GM12878 (cell line): ENCODE measurements at regions not wholly inside any gene's neighbourhood (a gene's known extent, or its start where the extent isn't known, plus 50 kb on each side); places are given as distances from the start of the nearest gene placed in this dataset.

ENCODE experiments used
- ATAC-seq: fragments of 200-7000 bp; cut with Tn5 transposase; 3 replicates; pipeline ENCODE4 v1.9.1; 2020; ENCODE audit warnings: mild to moderate bottlenecking, moderate library complexity
- BruUV-seq: library from RNA; stranded (reverse); fragments of 400-500 nt; replicated peaks from 2 replicates; lab custom pipeline; 2021; lab: Mats Ljungman, UMichigan
- CTCF ChIA-PET: fragments of 300-600 bp; sonication (Branson Sonifier 250); formaldehyde crosslinking; extraction: SDS; loops from one replicate; lab custom pipeline; 2021; ENCODE audit warnings: inconsistent platforms; lab: Yijun Ruan, JAX
- POLR2A ChIA-PET: fragments of 350-600 bp; formaldehyde crosslinking; extraction: SDS; loops from one replicate; lab custom pipeline; 2021; ENCODE audit warnings: inconsistent platforms; lab: Charles Lee
- RAD21 ChIA-PET: fragments of 300-600 bp; sonication (Branson Sonifier 250); formaldehyde crosslinking; loops from one replicate; lab custom pipeline; 2023; ENCODE audit warnings: antibody characterized with exemption; ENCODE audit not compliant: unreplicated experiment; lab: Charles Lee
- SMC1A ChIA-PET: fragments of 300-600 bp; sonication (Branson Sonifier 250); formaldehyde crosslinking; loops from one replicate; lab custom pipeline; 2023; ENCODE audit not compliant: unreplicated experiment, uncharacterized antibody; lab: Charles Lee
- DNase-seq: peaks from one replicate; pipeline ENCODE4 v3.0.0-alpha.2; 2011; ENCODE audit warnings: low read depth, low spot score
- FAIRE-seq: peaks from 3 replicates; lab custom pipeline; 2011; peaks lifted over from hg19 to GRCh38; lab: Jason Lieb, UNC
- H2AFZ ChIP-seq: 2 replicates; pipeline ENCODE4 v1.6.0; 2011; ENCODE audit warnings: low read depth, low read length, control low read depth; ENCODE audit not compliant: control insufficient read depth
- H3K27ac ChIP-seq: 2 replicates; pipeline ENCODE4 v1.5.1; 2011; ENCODE audit warnings: control low read depth; ENCODE audit not compliant: control insufficient read depth, insufficient read depth
- H3K27me3 ChIP-seq, 2 experiments: replicated peaks in 1 of 2; 2 replicates each; pipeline versions ENCODE4 v1.6.0 to v1.6.1; 2011; ENCODE audit warnings: low read length in 1 of 2; ENCODE audit not compliant: control insufficient read depth in 2 of 2, insufficient read depth in 2 of 2
- H3K36me3 ChIP-seq, 2 experiments: 2 replicates each; pipeline ENCODE4 v1.5.1; 2011; ENCODE audit warnings: low read length in 1 of 2; ENCODE audit not compliant: control insufficient read depth in 2 of 2, insufficient read depth in 2 of 2
- H3K4me1 ChIP-seq: 2 replicates; pipeline ENCODE4 v1.6.1; 2011; ENCODE audit warnings: mild to moderate bottlenecking, low read length, moderate library complexity, mixed read lengths; ENCODE audit not compliant: control insufficient read depth, insufficient read depth
- H3K4me2 ChIP-seq: 2 replicates; pipeline ENCODE4 v1.6.0; 2011; ENCODE audit warnings: control low read depth; ENCODE audit not compliant: control insufficient read depth, insufficient read depth
- H3K4me3 ChIP-seq: fragments of 200-600 bp; sonication (generic); 2 replicates; pipeline ENCODE4 v1.5.1; 2016
- H3K79me2 ChIP-seq: 2 replicates; pipeline ENCODE4 v1.6.0; 2011; ENCODE audit warnings: low read length; ENCODE audit not compliant: control insufficient read depth, insufficient read depth
- H3K9ac ChIP-seq: 2 replicates; pipeline ENCODE4 v1.8.0; 2011; ENCODE audit warnings: low read length, control low read depth, mixed read lengths; ENCODE audit not compliant: control insufficient read depth, insufficient read depth
- H3K9me3 ChIP-seq: replicated peaks from 3 replicates; pipeline ENCODE4 v1.5.1; 2011; ENCODE audit warnings: mild to moderate bottlenecking, low read length; ENCODE audit not compliant: control insufficient read depth, insufficient read depth
- H4K20me1 ChIP-seq: 2 replicates; pipeline ENCODE4 v1.6.0; 2011; ENCODE audit not compliant: control insufficient read depth, insufficient read depth
- BMI1 ChIP-seq: fragments of 450-650 bp; IDR thresholded peaks from 2 replicates; pipeline ENCODE4 v1.6.1; 2016; ENCODE audit warnings: mild to moderate bottlenecking, moderate library complexity, borderline replicate concordance
- CBX5 ChIP-seq: sonication (generic); IDR thresholded peaks from 2 replicates; pipeline ENCODE4 v1.6.1; 2016; ENCODE audit warnings: low read depth, moderate library complexity, mild to moderate bottlenecking, inconsistent platforms
- E2F4 ChIP-seq: IDR thresholded peaks from 2 replicates; pipeline ENCODE4 v1.6.1; 2012; ENCODE audit warnings: low read depth, low read length, improper control_type of control experiment
- FOS ChIP-seq: IDR thresholded peaks from 3 replicates; pipeline ENCODE4 v1.6.1; 2011; ENCODE audit warnings: borderline replicate concordance; ENCODE audit not compliant: insufficient read length; ENCODE audit errors: extremely low read depth
- IKZF1 ChIP-seq: fragments of 450-650 bp; conservative IDR thresholded peaks from 2 replicates; pipeline ENCODE4 v1.6.1; 2017; ENCODE audit warnings: antibody characterized with exemption, mild to moderate bottlenecking
- NR2F1 ChIP-seq: fragments of 450-650 bp; conservative IDR thresholded peaks from 2 replicates; pipeline ENCODE4 v1.6.1; 2017; ENCODE audit warnings: mild to moderate bottlenecking
- PML ChIP-seq: IDR thresholded peaks from 2 replicates; pipeline ENCODE4 v1.6.1; 2012; ENCODE audit warnings: low read length, inconsistent platforms
- USF2 ChIP-seq: IDR thresholded peaks from 2 replicates; pipeline ENCODE4 v1.6.1; 2011; ENCODE audit warnings: low read depth, low read length, improper control_type of control experiment, borderline replicate concordance
- WRNIP1 ChIP-seq: IDR thresholded peaks from 2 replicates; pipeline ENCODE4 v1.6.1; 2011; ENCODE audit warnings: low read depth, low read length, improper control_type of control experiment, borderline replicate concordance
- ZNF592 ChIP-seq: fragments of 450-650 bp; IDR thresholded peaks from 2 replicates; pipeline ENCODE4 v1.6.1; 2017; ENCODE audit warnings: mild to moderate bottlenecking, moderate library complexity
- WGBS: methylation state at CpG from one replicate; pipeline ENCODE4 v1.1.6; 2016; ENCODE audit warnings: low lambda C conversion rate; ENCODE audit not compliant: insufficient replicate concordance, insufficient coverage; ENCODE audit errors: missing lambda C conversion rate; 5-methylcytosine and 5-hydroxymethylcytosine counted together
- in situ Hi-C: fragments of 300-500 bp; cut with MboI; formaldehyde crosslinking; loops from 9 replicates; pipeline ENCODE4 v1.14.3; 2018; ENCODE audit warnings: mixed read lengths
- intact Hi-C: fragments of 100-400 bp; cut with micrococcal nuclease; formaldehyde crosslinking; loops from one replicate; pipeline ENCODE4 v1.14.2; 2022; ENCODE audit not compliant: unreplicated experiment

GRCh38 chr4:36523182-36523581 lies 241.8 kb downstream of the DTHD1 start:
- no peak overlapping the region for H3K27ac ChIP-seq
- H3K4me2 ChIP-seq, result no peak overlapping the region
- TF ChIP-seq E2F4 (no peak), NR2F1 (no peak), WRNIP1 (no peak)
- TF ChIP-seq, all 136 proteins: peak for 0
- ChIA-PET CTCF (no interaction called here), RAD21 (no interaction called here), POLR2A (no interaction called here), SMC1A (no interaction called here)
- H3K4me1 ChIP-seq, result no peaks in the 10 kb centered on the region
- FAIRE-seq, result no peak
- no peaks in the 10 kb centered on the region for H3K79me2 ChIP-seq
- no peaks in the 10 kb centered on the region for H3K27me3 ChIP-seq
- in situ Hi-C loops, result no loop called here
- H3K4me3 ChIP-seq, result no peak overlapping the region
- DNase-seq, result no peak
- no peaks in the 10 kb centered on the region for H3K36me3 ChIP-seq
- intact Hi-C loops, result no loop called here
- H3K9me3 ChIP-seq, result no peaks in the 10 kb centered on the region; the same call in 2 of the 3 replicates
- H4K20me1 ChIP-seq, result no peaks in the 10 kb centered on the region
- no peak overlapping the region for H2AFZ ChIP-seq
- no TSS peak for BruUV-seq
- H3K9ac ChIP-seq, result no peak overlapping the region
- ATAC-seq, result no peak

GRCh38 chr4:36532670-36533379 lies 251.4 kb downstream of the DTHD1 start:
- H3K4me3 ChIP-seq, result no peak overlapping the region
- WGBS, result 10% methylated on average over 4 of the region's 4 CpGs
- CTCF ChIA-PET, result interaction anchor here (0.7 kb wide), 1 partner anchor 601 kb away, joined by 3 read pairs; no protein-coding TSS in a partner anchor
- in situ Hi-C loops (no loop called here), intact Hi-C loops (no loop called here)
- no peak overlapping the region for H3K9ac ChIP-seq
- DNase-seq (no peak), ATAC-seq (no peak), FAIRE-seq (peak; percentile 18)
- no peak overlapping the region for H3K27ac ChIP-seq
- POLR2A ChIA-PET, result no interaction called here
- H3K36me3 ChIP-seq, result no peaks in the 10 kb centered on the region
- H4K20me1 ChIP-seq, result no peaks in the 10 kb centered on the region
- RAD21 ChIA-PET, result no interaction called here
- BruUV-seq, result no TSS peak
- H3K4me1 ChIP-seq, result no peaks in the 10 kb centered on the region
- no peaks in the 10 kb centered on the region for H3K79me2 ChIP-seq
- SMC1A ChIA-PET, result interaction anchor here (0.7 to 1.6 kb wide), 2 partner anchors 14 to 70 kb away, joined by 3 to 7 read pairs; no protein-coding TSS in a partner anchor
- no peaks in the 10 kb centered on the region; the same call in 1 of the 3 replicates for H3K9me3 ChIP-seq
- no peaks in the 10 kb centered on the region for H3K27me3 ChIP-seq
- H2AFZ ChIP-seq, result no peak overlapping the region
- H3K4me2 ChIP-seq, result no peak overlapping the region
- TF ChIP-seq IKZF1 (no peak), BMI1 (no peak), USF2 (no peak), FOS (no peak), ZNF592 (no peak), PML (no peak), CBX5 (no peak)
